HG03097 (cell line): ENCODE measurements at regions not wholly inside any gene's neighbourhood (a gene's known extent, or its start where the extent isn't known, plus 50 kb on each side); places are given as distances from the start of the nearest gene placed in this dataset.
"Not testable (repeated sequence)": the region's sequence is repeated elsewhere in the genome, so short reads cannot be mapped to it uniquely, and the experiment has no call there.

Source experiments
- ATAC-seq: cut with Tn5 transposase; IDR thresholded peaks from one replicate; pipeline ENCODE4 v1.9.1; 2021; ENCODE audit not compliant: unreplicated experiment, low FRiP score

DNA sequence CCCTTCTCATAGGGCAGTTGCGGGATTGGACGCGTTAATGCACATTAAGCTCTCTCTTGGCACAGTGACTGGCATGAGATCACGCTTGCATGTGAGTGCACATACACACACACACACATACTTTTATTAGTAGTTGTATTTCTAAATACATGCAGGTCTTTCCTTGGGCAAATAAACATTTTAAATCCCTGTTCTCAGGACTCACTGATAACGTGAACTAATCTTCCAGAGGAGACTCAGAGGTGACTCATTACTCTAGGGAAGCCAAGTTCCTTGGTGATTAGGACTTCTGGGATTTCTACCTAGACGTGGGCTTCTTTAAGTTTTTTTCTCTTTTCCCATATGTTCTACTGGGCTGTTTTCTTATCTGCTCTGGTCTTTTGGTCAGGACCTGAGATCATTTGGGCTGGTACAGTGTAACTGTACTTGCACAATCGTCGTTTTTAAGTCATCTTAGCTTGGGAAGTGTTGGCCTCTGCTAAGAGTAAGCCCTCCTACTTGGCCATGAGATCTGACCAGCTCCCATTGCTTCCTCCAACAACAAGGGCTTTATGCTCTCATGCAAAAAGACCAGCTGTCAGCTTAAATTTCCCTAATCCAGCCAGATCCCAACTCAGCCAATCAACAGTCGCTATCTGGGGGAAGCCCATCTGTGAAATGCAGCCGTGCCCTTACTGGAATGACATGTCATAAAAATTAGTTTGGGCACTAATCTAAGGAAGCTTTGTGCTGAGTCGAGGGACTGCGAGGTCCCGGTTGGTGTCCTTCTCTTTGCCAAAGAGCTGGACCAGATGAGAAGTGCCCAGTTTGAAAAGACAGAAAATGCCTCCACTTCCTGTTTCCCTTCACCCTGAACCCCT lies 176.4 kb upstream of the ANKRD55 start:
- ATAC-seq: no peak

DNA sequence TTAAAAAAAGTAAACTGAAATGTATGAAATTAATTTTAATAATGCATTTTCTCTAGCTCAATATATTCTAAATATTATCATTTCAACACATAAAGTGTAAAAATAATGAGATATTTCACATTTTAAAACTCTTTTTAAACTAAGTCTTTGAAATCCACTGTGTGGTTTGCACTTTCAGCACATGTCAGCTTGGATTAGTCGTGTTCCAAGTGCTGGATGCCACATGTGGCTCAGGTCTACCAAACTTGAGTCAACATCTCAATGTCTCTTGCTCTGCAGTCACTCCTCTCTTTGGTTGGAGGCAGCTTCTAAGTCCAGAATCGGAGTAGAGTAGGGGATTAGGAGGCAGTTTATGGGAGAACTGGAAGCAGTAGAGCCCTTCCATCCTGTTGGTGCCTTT lies 173.7 kb upstream of the ANKRD55 start:
- ATAC-seq: no peak

DNA sequence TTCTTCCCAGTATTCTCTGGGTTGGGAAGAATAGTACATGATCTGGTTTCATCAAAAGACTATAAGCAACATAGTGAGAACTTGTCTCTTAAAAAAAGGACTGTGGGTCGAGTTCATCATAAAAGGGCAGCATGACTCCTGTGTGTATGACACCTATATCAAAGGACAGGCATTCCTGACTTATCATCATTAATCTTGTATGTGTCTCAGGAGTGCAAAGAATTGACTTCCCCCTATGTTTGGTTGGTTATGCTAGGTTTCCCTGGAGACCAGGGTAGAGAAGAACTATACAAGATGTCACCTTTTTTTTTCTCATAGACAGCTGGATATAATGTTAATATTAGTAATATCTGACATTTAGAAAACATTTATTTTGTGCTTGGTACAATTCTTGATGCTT lies 173.1 kb upstream of the ANKRD55 start:
- no peak for ATAC-seq

DNA sequence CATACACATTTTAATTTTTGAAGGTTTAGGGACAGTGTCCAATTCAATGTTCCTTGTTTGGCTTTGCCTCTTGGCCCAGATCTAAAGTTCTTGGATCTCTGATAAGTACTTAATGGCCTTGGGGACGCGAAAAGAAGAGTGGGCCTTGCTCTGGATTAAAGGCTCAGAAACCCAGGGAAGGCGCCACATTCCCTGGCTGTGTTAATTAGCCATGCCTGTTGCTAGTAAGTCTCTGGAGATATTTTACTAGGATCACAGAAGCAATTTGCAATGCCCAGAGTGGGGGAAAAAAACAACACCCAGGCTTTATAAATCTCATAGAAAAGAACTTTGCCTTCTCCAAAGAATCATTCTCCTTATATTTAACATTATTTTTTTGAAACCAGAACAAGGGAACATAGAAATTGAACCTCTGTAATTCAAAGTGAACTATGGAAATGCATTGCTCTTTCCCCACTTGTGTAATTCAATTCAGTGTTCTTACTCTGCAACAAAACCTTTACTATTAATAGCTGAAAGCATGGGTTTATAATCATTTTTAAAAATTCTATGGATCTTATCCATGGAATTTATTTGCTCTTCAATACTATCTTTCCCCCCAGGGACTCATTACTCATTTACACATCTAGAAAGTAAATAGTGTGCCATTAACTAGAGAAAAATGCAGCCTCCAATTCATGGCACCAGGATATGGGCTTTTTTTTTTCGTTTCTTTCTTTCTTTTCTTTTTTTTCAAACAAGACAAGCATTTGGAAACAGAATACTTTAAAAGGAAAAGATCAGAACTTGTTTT lies 172.2 kb upstream of the ANKRD55 start:
- ATAC-seq: no peak

DNA sequence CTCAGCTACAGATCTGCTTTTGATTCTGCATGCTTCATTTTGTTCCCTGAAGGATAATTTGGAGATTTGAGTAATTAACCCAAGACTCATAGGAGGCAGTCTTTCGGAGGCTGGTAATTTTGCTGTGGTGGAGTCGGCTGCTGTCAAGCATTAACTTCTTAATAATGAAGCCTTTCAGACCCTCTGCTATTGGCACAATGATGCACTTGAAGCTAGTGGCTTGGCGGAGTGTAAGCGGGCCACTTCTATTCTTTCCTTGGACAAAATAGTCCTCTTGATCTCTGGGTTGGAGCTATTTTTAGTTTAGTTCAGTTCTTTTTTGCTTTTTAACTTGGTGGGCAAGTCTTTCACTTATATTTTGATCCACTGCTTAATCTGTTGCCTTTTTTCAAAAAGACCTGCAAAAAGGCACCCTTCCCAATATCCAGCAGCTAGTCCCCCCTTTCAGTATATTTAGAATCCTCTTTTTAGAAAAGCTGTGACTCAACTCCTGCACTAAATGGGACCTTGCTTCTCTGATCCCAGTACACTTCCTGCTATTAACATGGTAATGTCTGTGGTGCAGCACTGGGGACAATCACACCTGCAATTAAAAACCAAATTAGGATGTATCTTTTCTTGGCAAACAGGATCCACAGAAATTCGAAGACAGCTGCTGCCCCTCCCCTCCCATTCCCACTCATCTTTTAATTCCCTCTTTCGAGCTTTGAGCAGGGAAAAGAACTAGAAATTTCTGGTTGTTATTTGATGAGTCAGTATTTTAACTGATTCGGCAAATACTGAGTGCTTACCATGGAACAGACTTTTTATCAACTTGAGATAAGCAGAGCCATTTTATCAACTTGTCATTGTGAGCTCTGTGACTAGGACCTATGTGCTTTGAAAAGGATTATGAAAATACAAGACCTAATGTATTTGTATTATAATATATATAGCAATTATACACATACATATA lies 169.4 kb upstream of the ANKRD55 start:
- no peak for ATAC-seq

DNA sequence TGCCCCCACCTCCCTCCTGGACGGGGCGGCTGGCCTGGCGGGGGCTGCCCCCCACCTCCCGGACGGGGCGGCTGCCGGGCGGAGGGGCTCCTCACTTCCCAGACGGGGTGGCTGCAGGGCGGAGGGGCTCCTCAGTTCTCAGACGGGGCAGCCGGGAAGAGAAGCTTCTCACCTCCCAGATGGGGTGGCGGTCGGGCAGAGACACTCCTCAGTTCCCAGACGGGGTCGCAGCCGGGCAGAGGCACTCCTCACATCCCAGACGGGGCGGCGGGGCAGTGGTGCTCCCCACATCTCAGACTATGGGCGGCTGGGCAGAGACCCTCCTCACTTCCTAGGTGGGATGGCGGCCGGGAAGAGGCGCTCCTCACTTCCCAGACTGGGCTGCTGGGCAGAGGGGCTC lies 164.7 kb upstream of the ANKRD55 start:
- ATAC-seq: not testable (repeated sequence)

DNA sequence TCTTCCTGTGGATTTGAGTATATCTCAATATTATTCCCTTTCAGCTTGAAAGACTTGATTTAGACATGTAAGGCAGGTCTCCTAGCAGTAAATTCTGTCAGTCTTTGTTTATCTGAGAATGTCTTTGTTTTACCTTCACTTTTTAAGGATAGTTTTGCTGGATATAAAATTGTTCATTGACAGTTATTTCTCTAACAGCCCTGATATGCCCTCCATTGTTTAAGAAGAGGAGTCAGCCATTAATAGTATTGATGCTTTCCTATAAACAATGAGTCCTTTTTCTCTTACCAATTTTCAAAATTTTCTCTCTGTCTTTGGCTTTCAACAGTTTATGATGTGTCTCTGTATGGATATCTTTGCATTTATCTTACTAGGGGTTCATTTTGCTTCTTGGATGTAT lies 163.5 kb upstream of the ANKRD55 start:
- no peak for ATAC-seq

DNA sequence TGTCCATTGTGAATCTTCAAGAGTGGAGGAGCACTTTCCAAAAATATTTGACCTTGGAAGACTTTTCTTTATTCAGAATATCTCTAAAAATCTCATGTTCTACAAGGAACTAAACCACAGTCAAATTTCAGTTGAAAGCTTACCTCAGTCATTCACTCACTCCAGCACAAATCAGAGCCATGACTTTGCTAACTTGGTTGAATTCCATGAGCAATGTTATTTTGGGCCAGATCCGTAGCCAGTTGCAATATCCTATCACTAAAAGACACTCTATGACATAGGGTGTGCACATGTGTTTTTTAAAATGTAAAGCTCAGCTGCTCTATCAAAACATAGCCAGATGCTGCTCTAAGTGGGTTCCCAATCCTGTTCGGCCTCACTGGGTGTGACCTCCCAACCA lies 156.1 kb upstream of the ANKRD55 start:
- ATAC-seq: no peak

DNA sequence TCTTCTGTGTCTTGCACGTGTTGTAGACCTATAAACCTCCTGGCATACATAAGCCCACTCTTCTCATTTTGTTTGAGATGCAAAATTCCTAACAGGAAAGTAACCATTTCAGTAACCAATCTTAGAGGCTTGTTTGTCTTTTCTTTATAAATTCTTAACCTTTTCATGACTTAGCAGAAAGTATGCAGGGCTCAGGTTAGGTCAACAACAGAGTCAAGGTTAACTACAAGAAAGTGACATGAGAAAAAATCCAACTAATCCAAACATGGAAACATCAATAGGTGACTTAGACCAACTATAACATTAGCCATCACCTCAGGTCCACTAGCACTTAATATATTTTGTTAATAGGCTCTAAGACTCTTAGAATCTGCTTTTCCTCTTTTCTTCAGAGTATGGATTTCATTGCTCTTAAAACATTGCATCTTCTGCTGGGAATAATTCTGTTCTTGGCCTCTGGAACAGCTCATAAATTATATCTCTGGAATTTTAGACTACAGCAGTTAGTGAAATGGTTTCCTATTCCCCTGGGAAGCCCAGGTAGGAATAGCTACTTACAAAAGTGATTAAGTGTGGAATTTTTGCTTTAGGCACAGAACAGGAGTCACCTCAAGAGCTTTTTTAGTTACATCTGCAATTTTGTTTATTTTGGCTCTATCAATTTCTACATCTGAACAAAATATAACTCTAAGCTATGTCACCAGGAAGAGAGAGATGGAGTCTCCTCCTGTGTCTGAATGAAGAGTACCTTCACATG lies 155.3 kb upstream of the ANKRD55 start:
- no peak for ATAC-seq

DNA sequence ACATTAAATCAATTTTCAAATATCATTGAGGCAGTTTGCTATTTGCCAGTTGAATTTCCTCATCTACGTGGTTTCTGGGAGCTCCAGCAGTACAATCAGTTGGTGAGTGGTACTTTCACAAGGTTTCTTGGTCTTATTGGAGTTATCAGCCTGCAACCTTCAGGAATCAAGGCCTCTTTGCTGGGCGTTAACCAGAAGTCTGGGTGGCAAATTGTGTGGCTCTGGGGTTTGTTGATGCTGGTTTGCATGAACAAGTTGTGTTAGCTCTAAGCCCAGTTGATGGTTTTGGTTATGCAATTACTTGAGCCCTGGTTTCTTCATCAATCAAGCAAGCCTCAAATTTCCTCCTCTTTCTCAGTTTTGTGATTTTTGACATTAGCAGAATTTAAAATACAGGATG lies 152.9 kb upstream of the ANKRD55 start:
- ATAC-seq: no peak

DNA sequence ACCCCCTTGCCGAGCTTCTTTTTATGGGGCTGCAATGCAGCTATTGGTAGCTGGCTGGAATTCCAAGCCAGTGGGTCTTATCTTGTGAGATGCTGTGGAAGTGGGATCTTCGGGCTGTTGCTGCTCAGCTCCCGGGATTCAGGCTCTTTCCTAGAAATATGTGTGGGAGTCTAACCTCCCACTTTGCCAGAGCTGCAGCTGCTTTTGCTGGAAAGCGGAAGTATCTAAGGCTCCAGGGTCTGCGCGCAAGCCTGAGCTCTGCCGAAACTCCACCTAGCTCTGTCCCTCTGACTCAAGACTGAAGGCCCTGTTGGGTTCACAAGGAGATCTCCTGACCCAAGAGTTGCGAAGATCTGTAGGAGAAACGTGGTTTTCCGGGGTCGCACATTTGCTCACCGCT lies 151.1 kb upstream of the ANKRD55 start:
- no peak for ATAC-seq

DNA sequence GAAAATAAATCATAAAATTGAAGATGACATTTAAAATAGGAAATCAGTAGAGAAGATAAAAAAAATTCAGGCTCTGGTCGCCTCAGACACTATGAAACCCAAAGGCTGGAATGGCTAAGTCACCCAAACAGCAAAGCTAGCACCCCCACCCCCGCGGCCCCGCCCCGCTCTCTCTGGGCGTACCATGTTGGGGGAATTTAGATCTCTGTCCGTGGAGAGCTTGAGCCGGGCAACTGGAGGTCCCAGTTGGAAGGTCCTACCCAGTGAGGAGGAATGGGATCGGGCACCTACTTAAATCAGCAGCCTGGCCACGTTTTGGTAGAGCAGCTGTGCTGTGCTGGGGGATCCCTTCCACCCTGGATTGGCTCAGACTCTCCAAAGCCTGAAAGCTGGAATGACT lies 150.6 kb upstream of the ANKRD55 start:
- ATAC-seq: no peak

DNA sequence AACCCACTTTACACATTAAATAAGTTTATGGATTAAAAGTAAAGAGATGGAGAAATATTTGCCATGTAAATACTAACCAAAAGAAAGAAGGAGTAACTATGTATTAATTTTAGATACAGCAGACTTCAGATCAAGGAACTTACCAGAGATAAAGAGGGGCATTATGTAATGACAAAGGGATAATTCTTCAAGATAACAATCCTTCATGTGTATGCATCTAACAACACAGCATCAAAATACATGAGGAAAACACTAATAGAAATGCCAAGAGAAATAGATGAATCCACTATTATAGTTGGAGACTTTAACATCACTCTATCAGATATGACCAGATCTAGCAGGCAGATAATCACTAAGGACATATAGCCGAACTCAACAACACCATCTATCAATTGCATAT lies 149.8 kb upstream of the ANKRD55 start:
- no peak for ATAC-seq

DNA sequence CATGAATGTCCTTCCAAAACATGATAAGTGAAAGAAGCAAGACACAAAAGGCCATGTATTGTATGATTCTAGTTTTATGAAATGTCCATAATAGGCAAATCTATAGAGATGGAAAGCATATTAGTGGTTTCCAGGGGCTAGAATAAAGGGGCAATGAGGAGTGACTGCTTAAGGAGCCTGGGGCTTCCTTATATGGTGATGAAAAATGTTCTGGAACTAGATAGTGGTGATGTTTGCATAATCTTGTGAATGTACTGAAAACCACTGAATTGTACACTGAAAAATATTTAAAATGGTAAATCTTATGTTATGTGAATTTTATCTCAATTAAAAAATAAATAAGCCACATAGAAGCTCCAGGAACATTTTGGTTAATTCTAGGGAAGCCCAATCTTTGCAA lies 144.4 kb upstream of the ANKRD55 start:
- ATAC-seq: no peak

DNA sequence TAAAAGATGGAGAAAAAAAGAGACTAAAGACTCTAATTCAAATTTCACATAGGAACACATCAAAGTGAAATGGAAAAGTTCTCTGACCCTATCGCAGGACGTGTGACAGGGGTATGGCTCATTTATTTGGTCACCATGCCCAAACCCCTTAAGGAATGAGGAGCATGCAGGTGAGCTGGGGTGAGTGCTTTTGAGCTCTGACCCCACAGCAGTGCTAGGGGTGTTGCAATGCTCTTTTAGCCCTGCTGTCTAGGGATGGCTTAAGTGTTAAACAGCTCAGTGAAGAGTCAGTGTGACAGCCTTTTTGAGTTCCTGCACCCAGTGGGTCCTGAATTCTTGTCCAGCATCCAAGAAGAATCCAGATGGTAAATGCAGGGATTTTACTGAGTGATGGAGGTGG lies 143.0 kb upstream of the ANKRD55 start:
- ATAC-seq: no peak

DNA sequence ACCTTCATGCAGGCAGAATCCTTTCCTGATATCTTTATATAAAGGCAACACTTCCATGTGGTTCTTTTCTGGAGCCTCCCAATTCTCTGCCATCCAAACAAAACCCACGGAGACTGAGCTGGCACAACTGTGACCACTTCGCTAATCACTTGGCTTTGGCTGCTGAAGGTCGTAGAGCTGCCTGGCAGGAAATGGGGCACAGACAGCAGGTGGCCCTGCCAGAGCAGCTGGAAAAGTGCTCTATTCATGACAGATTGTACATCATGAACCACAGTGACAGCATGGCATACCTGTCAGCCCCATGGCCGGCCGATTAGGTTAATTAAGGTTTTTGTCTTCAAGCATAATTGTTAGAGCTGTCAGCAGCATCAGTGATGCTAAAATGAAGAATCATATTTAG lies 141.9 kb upstream of the ANKRD55 start:
- ATAC-seq: no peak

DNA sequence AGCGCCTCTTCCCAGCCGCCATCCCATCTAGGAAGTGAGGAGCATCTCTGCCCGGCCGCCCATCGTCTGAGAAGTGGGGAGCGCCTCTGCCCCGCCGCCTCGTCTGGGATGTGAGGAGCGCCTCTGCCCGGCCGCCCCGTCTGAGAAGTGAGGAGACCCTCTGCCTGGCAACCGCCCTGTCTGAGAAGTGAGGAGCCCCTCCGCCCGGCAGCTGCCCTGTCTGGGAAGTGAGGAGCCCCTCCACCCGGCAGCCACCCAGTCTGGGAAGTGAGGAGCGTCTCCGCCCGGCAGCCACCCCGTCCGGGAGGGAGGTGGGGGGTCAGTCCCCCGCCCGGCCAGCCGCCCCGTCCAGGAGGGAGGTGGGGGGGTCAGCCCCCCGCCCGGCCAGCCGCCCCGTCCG lies 139.4 kb upstream of the ANKRD55 start:
- ATAC-seq: not testable (repeated sequence)

DNA sequence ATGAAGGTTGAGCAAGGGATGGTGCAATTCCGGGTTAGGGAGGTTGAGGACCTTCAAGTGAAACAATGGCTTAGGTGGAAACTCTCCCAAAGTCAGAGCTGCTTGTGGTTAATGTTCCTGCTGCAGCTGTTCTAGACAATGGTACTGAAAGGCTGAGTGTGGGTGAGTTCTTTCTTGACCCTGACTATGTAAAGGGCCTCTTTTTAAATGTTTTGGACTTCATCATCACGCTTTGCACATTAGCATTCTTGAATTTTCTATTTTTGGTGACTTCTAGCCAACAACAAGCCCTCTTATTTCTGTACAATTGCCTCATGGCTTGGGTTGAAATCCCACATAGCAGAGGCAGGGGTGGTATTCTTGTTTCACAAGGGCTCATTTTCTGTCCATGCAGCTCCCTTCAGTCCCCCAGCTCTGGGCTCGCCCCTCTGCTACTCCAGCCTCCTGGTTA lies 136.3 kb upstream of the ANKRD55 start:
- ATAC-seq: no peak

DNA sequence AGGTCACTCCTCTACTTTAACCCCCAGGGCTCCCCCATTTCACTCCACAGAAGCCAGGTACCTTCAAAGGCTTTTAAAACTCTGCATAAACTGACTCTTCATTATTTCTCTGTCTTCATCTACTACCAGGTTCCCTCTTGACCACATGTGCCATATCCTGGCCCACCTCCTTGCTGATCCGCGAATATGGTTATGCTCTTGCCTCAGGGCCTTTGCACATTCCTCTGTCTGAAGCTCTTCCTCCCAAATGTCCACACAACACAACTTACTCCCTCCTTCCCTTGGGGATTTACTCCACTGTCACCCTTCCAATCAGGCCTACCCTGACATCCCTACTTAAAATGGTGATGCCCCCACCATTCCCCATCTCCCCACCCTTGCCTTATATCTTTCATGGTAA lies 134.6 kb upstream of the ANKRD55 start:
- ATAC-seq: no peak

DNA sequence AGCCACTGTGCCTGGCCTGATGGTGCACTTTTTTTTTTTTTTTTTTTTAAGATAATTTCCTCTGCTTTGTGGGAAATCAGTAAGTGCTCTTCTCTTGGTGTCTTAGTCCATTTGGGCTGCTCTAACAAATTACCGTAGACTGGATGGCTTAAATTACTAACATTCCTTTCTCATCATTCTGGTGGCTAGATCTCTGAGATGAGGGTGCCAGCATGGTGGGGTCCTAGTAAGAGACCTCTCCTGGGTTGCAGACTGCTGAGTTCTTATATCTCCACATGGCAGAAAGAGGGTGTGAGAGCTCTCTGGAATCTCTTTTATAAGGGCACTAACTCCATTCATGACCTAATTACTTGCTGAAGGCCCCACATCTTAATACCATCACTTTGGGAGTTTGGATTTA lies 133.9 kb upstream of the ANKRD55 start:
- no peak for ATAC-seq
